ENCODE measurements at regions not wholly inside any gene's neighbourhood (a gene's known extent, or its start where the extent isn't known, plus 50 kb on each side); places are given as distances from the start of the nearest gene placed in this dataset.

GRCh38 chr1:59110271-59110670 is 186.6 kb upstream of the FGGY start:
- no peak for TF ChIP-seq POLR2AphosphoS5 (IDR thresholded peaks at IDR 0.05; ENCODE audit: low read depth)
- no peak for TF ChIP-seq REST (IDR thresholded peaks at IDR 0.05; ENCODE audit: insufficient replicate concordance, low read depth)
- TF ChIP-seq, protein P1, sequence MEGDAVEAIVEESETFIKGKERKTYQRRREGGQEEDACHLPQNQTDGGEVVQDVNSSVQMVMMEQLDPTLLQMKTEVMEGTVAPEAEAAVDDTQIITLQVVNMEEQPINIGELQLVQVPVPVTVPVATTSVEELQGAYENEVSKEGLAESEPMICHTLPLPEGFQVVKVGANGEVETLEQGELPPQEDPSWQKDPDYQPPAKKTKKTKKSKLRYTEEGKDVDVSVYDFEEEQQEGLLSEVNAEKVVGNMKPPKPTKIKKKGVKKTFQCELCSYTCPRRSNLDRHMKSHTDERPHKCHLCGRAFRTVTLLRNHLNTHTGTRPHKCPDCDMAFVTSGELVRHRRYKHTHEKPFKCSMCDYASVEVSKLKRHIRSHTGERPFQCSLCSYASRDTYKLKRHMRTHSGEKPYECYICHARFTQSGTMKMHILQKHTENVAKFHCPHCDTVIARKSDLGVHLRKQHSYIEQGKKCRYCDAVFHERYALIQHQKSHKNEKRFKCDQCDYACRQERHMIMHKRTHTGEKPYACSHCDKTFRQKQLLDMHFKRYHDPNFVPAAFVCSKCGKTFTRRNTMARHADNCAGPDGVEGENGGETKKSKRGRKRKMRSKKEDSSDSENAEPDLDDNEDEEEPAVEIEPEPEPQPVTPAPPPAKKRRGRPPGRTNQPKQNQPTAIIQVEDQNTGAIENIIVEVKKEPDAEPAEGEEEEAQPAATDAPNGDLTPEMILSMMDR (IDR thresholded peaks at IDR 0.05; ENCODE audit: insufficient read depth, low read length), result no peak
- peak; percentile 45; the same call in 1 of the 2 replicates for TF ChIP-seq SPI1 (IDR thresholded peaks at IDR 0.05; ENCODE audit: borderline replicate concordance, low read depth)
- no peak for TF ChIP-seq GABPA (IDR thresholded peaks at IDR 0.05; ENCODE audit: low read depth)

All from HL-60 (cell line).